Activated T-cell treated with anti-CD3 and anti-CD28 coated beads, Interleukin-2, amount 50 U/mL, for 24 hours (primary cell): ENCODE measurements at regions not wholly inside any gene's neighbourhood (a gene's known extent, or its start where the extent isn't known, plus 50 kb on each side); places are given as distances from the start of the nearest gene placed in this dataset.

Source experiments
- DNase-seq: peaks from one replicate; pipeline ENCODE4 v3.0.0-alpha.2; 2020
- H3K27ac Mint-ChIP-seq: 2 replicates; pipeline ENCODE4 v1.8.0; 2020; ENCODE audit warnings: mild to moderate bottlenecking, mixed read lengths
- H3K27me3 Mint-ChIP-seq: 2 replicates; pipeline ENCODE4 v1.8.0; 2020; ENCODE audit warnings: mixed read lengths
- H3K36me3 Mint-ChIP-seq: 2 replicates; pipeline ENCODE4 v1.8.0; 2020; ENCODE audit warnings: low read depth, mixed read lengths
- H3K4me1 Mint-ChIP-seq: 2 replicates; pipeline ENCODE4 v1.8.0; 2020; ENCODE audit warnings: low read depth, mixed read lengths
- H3K4me3 Mint-ChIP-seq: 2 replicates; pipeline ENCODE4 v1.8.0; 2020; ENCODE audit warnings: mild to moderate bottlenecking, moderate library complexity, mixed read lengths
- H3K9me3 Mint-ChIP-seq: 2 replicates; pipeline ENCODE4 v1.8.0; 2020; ENCODE audit warnings: mixed read lengths

DNA sequence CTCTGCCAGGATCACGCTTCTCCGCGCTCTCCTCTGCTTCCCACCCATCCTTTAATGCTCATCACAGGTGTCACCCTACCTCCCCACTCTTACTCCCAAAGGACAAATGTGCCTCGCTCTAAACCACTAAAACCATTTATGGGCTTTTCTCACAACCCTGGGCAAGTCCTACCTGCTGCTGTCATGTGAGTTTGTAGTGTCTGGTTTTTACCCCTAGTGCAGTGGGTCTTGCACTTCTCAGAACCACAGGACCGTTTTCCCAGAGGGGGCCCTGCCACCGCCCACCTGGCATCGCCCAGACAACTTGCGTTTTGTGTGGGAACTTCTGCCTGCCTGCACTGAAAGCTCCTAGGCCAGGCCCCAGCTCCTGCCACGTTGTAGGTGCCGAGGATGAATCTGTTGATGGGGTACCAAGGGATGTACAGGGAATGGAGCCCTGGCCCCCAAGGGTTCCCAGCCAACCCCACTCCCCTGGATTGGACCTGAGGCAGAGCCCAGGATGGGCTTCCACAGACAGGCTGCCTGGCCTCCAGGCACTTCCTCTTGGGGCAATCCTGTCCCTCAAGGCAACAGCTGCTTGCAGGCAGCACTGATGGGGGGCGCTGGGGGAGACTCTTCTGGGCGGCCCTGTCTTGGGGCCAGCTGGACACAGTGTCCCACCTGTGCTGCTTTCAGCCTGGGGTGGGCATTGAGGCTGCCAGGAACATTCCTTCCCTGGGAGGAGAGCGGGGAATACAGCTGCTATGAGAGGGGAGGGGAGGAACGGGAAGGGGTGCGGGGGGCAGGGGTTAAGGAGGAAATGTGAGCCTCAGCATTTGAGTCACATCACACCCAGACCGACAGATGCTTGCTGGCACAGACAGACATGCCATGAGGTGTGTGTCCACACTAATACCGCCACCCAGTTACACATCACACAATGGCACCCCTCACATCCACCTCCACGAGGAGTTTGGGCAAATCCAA, 176.3 kb downstream of the ZFP36L2 start:
- Mint-ChIP-seq H3K27ac (no peak overlapping the region), H3K4me3 (no peak overlapping the region), H3K36me3 (no peaks in the 10 kb centered on the region), H3K4me1 (peaks cover 37% of the 10 kb centered on the region), H3K9me3 (no peaks in the 10 kb centered on the region), H3K27me3 (no peaks in the 10 kb centered on the region)
- no peak for DNase-seq

- DNase-seq, result no peak
- H3K27ac Mint-ChIP-seq, result no peak overlapping the region
- H3K4me3 Mint-ChIP-seq, result no peak overlapping the region
- H3K4me1 Mint-ChIP-seq, result peaks cover 37% of the 10 kb centered on the region
- no peaks in the 10 kb centered on the region for H3K36me3 Mint-ChIP-seq
- H3K27me3 Mint-ChIP-seq, result no peaks in the 10 kb centered on the region
- H3K9me3 Mint-ChIP-seq, result no peaks in the 10 kb centered on the region
These were observed 179.1 kb downstream of the ZFP36L2 start for GRCh38 chr2:43047187-43047780.

GRCh38 chr2:43045866-43046265, 180.5 kb downstream of the ZFP36L2 start:
- no peaks in the 10 kb centered on the region for H3K36me3 Mint-ChIP-seq
- H3K9me3 Mint-ChIP-seq, result no peaks in the 10 kb centered on the region
- H3K4me1 Mint-ChIP-seq, result peaks cover 24% of the 10 kb centered on the region
- H3K4me3 Mint-ChIP-seq, result no peak overlapping the region
- H3K27ac Mint-ChIP-seq, result no peak overlapping the region
- no peak for DNase-seq
- no peaks in the 10 kb centered on the region for H3K27me3 Mint-ChIP-seq

DNA sequence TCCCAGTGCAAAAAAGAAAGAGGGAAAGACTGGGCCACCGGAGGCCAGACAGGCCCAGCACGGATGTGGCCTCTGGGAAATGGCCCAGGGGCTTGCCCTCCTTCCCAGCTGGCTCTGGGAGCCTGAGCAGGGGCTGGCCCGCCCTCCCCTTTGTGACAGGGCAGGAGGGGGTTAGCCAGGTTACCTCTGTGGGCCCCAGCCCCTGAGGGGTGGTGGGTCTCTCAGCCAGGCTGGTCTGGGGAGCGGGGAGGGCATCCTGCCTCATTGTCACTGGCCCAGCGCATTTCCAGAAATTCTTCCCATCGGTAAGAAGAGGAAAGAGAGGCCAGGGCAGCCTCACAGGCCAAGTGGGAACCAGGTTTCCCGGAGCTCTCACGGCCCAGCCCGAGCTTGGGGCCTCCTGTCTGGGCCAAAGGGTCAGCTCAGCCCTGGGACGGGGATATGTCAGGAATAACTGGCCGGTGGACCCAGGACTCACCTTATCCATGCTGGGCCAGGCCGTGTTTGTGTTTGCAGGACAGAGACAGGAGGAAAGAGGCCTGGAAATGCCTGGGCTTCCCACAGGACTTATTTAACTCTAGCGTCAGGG, 182.2 kb downstream of the ZFP36L2 start:
- no peak for DNase-seq
- Mint-ChIP-seq H3K27me3 (no peaks in the 10 kb centered on the region), H3K4me3 (no peak overlapping the region), H3K36me3 (no peaks in the 10 kb centered on the region), H3K4me1 (peaks cover 24% of the 10 kb centered on the region), H3K9me3 (no peaks in the 10 kb centered on the region), H3K27ac (no peak overlapping the region)

- peaks cover 24% of the 10 kb centered on the region for H3K4me1 Mint-ChIP-seq
- H3K27ac Mint-ChIP-seq, result no peak overlapping the region
- H3K9me3 Mint-ChIP-seq, result no peaks in the 10 kb centered on the region
- no peak for DNase-seq
- no peaks in the 10 kb centered on the region for H3K36me3 Mint-ChIP-seq
- H3K27me3 Mint-ChIP-seq, result no peaks in the 10 kb centered on the region
- H3K4me3 Mint-ChIP-seq, result no peak overlapping the region
These were observed 182.9 kb downstream of the ZFP36L2 start for GRCh38 chr2:43043553-43043870.

- Mint-ChIP-seq H3K9me3 (no peaks in the 10 kb centered on the region), H3K27ac (peak overlapping the region; percentile 23), H3K4me1 (peaks cover 15% of the 10 kb centered on the region), H3K27me3 (no peaks in the 10 kb centered on the region), H3K4me3 (no peak overlapping the region), H3K36me3 (no peaks in the 10 kb centered on the region)
- DNase-seq, result no peak
These were observed 184.6 kb downstream of the ZFP36L2 start for GRCh38 chr2:43041661-43042360.

DNA sequence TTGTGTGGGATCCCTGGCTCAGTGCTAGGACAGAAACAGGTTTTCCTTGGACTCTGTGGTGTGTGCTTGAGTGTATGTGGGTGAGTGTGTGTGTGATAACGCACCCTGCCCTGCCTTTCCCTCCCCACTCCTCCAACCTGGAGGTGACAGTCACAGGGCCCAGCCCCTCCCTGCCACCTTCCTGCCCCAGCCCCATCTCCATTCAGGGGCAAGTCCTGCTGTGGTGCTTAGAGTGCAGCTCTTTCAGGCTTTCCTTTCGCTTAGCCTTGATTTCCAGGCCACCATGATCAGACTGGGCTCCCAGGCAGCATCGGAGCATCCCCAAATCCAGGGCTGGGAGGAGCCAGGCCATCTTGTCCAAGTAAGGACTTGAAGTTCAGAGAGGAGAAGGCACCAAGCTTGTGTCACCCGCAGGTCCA, 185.2 kb downstream of the ZFP36L2 start:
- H3K36me3 Mint-ChIP-seq, result no peaks in the 10 kb centered on the region
- no peaks in the 10 kb centered on the region for H3K27me3 Mint-ChIP-seq
- H3K4me3 Mint-ChIP-seq, result no peak overlapping the region
- H3K27ac Mint-ChIP-seq, result no peak overlapping the region
- peaks cover 9% of the 10 kb centered on the region for H3K4me1 Mint-ChIP-seq
- no peaks in the 10 kb centered on the region for H3K9me3 Mint-ChIP-seq
- DNase-seq, result no peak

DNA sequence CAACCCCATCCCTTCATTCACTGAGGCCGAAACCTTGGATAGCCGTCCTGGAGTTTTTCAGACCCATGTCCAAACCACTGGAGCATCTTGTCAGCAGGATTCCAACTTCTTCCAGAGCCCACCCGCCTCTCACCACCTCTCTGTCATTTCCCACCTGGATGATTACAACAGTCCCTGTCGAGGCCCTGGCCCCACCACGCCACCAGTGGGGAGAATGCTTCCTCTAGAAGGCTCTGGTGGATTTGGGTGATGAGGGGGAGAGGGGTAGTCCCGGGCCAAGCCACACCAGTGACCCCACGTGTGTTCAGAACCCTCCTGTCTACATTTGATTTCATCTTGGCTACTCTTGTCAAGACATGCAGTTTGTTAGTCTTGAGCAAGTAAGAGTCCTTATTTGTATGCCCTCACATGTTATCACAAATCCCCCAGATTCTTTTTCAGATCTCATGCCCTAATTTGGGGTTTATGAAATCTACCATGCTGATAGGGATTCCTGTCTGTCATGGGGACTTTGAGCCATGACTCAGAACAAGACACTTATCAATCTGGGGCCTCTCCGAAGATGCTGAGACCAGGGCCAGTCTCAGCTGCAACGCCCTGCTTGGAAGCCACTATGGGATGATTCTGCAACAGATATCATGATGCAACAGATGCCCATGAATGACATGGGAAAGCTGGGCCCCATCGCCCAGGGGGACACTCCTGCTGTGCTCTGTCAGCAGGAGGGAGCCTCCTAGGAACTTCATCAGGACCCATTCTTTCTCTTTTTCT, 186.1 kb downstream of the ZFP36L2 start:
- no peak overlapping the region for H3K27ac Mint-ChIP-seq
- no peak for DNase-seq

GRCh38 chr2:43039376-43040080, 186.9 kb downstream of the ZFP36L2 start:
- Mint-ChIP-seq H3K9me3 (no peaks in the 10 kb centered on the region), H3K27ac (no peak overlapping the region), H3K4me3 (no peak overlapping the region), H3K36me3 (no peaks in the 10 kb centered on the region), H3K27me3 (no peaks in the 10 kb centered on the region), H3K4me1 (peaks cover 7% of the 10 kb centered on the region)
- DNase-seq, result no peak

More for the DNA sequence above, 186.1 kb downstream of the ZFP36L2 start:
- Mint-ChIP-seq H3K9me3 (no peaks in the 10 kb centered on the region), H3K4me1 (peaks cover 7% of the 10 kb centered on the region), H3K4me3 (no peak overlapping the region), H3K36me3 (no peaks in the 10 kb centered on the region), H3K27me3 (no peaks in the 10 kb centered on the region)

DNA sequence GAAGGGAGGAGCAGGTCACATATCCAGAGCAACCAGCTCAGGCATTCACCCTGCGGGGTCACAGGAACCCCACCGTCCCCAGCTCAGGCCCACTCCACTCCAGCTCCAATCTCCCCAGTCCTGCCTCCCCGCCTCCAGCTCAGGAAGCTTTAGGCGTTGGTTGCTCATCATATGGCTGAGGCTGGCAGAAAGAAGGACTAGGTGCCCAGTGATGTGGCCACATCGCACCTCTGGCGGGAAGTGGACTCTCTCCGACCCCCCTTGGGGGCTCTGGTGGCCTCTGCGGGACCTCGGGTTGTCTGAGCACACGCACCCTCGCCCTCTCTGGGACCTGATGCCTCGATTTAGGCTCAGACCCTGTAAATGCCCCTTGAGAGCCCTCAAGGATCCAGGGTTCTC, 187.7 kb downstream of the ZFP36L2 start:
- peaks cover 10% of the 10 kb centered on the region for H3K4me1 Mint-ChIP-seq
- H3K4me3 Mint-ChIP-seq, result no peak overlapping the region
- no peaks in the 10 kb centered on the region for H3K9me3 Mint-ChIP-seq
- H3K36me3 Mint-ChIP-seq, result no peaks in the 10 kb centered on the region
- no peaks in the 10 kb centered on the region for H3K27me3 Mint-ChIP-seq
- no peak for DNase-seq
- no peak overlapping the region for H3K27ac Mint-ChIP-seq

DNA sequence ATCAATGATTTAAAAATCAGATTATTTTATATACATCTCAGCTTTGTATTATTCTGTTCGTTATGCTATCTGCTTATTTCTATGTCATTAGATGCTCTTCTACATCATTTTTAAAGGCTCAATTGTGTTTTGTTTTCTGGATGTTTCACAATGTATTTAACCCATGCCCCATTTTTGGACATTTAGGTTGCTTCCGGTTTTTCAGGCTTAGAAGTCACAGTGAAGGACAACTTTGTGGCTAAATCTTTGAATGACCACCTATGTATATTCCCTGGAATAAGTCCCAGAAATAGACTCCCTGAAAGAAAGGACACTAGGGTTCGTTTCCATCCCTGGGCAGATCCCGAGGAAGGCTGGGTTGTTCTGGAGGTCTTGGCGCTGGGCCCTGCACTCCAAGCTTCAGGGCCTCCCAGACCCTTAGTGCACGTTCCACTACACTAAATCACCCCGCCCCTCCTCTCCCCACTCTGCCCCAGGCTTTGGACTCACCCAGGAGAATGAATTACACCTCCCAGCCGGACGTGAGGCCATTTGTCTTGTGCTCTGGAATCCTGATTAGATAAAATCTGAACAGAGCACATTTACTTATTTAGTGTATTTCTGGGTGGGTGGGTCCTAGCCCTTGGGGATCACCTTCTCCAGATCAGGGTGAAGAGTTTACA, 188.2 kb downstream of the ZFP36L2 start:
- Mint-ChIP-seq H3K9me3 (no peaks in the 10 kb centered on the region), H3K4me3 (no peak overlapping the region), H3K4me1 (peaks cover 14% of the 10 kb centered on the region), H3K27ac (no peak overlapping the region), H3K27me3 (no peaks in the 10 kb centered on the region), H3K36me3 (no peaks in the 10 kb centered on the region)
- no peak for DNase-seq

- Mint-ChIP-seq H3K27ac (no peak overlapping the region), H3K4me1 (peaks cover 26% of the 10 kb centered on the region), H3K27me3 (no peaks in the 10 kb centered on the region), H3K36me3 (no peaks in the 10 kb centered on the region), H3K9me3 (no peaks in the 10 kb centered on the region), H3K4me3 (no peak overlapping the region)
- DNase-seq, result no peak
These were observed 190.5 kb downstream of the ZFP36L2 start for GRCh38 chr2:43035922-43036321.

GRCh38 chr2:43034921-43035320, 191.5 kb downstream of the ZFP36L2 start:
- Mint-ChIP-seq H3K4me3 (no peak overlapping the region), H3K27me3 (no peaks in the 10 kb centered on the region), H3K4me1 (peaks cover 20% of the 10 kb centered on the region), H3K36me3 (no peaks in the 10 kb centered on the region), H3K27ac (no peak overlapping the region), H3K9me3 (no peaks in the 10 kb centered on the region)
- no peak for DNase-seq
